ENCODE measurements at regions not wholly inside any gene's neighbourhood (a gene's known extent, or its start where the extent isn't known, plus 50 kb on each side); places are given as distances from the start of the nearest gene placed in this dataset.

DNA sequence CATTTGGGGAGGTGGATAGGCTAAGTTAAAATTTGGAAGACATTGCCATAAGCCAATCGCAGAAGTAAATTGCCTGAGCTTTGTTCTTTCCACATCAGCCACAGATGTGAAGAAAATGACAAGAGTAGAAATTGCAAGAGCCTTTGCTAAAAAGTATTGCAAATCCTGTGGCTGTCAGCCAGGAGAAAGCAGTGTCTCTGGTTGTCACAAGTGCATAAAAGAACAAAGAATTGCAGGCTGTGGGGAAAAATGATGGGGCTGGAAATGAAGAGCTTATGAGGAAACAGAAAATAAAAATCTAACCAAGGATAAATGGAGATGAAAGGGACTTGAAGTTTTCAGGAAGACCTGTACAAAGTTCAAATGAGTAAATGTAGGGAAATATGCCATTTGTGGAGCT lies 344.8 kb downstream of the CSNK1G3 start:
- no peak for DNase-seq

DNA sequence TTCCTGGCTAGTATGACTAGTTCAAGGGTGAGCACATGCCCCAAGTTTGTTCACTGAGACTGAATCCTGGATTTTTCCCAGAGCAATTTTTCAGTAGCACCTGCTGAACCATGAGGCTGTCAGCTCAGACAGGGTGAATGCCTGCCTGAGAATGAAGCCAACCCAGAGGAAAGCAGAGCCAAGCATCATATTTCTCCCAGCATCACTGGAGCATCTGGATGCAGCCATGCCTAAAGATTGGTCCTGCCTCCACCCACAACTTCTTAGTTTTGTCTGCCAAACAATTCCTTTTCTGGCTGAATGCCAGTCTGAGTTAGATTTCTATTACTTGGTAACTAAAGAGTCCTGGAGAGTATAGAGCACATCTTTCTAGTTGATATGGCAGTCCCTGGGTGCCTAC lies 343.6 kb downstream of the CSNK1G3 start:
- DNase-seq = peak in 1 of 3 experiments; percentile 66

DNA sequence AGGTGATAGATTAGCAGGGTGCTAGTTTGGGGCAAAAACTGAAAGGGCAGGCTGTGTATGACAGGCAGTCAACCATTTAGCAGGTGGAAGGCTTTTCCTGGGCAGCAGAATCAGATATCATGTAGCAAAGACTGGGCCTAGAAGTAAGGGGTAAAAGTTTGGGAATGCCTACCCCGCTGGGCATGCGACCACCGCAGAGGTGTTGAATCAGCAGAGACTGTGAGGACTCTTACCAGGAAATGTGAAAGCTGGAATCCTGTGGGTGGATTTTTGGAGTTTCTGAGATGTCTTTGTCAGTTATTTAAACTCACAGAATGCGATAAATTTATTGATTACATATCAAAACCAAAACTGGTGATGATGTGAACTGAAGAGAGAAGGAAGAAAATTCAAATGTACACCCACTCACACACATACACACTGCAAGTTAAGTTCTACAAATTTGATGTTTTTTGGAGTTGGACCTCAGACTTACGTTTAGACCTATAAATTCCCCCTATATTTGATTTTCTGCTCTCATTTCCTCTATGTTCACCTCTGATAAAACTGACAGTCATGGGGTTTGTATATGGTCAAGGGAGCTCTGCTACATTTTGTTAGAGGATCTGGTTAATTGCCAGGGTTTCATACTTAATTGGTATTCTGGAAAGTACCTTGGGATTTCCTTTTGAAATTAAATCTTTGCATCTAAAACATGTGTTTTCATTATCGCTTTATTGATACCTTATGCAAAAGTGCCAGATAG lies 333.6 kb downstream of the CSNK1G3 start:
- DNase-seq = no peak

DNA sequence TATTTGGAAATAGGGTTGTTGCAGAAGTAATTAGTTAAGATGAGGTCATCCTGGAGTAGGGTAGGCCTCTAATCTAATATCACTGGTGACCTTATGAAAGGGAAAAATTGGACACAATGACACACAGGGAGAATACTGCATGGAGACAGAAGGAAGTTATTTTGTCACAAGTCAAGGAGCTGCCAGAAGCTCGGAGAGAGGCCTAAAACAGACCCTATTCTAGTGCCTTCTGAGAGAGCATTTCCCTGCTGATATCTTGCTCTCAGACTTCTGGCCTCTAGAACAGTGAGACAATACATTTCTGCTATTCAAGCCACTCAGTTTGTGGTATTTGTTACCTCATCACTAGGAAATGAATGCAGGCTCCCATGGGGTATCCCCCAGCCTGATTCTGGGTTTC lies 332.9 kb downstream of the CSNK1G3 start:
- no peak for DNase-seq

DNA sequence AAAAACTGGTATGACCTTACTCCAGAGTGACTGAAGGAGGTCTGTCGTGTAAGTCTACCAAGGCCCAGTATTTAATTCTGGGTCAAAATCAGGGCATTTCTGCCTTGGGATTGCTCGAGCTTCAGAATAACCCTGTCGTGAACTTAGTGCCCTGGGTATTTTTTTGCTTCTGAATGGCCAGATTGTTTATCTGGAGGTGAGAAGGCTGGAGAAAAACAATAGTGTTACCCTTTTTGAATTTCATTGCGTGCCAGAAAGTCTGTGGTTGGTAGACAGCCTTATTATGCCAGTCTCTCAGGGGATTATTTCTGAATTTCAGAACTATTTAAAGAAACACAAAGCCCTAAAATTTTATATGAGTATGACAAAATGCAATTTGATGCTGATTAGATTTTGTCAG lies 323.4 kb downstream of the CSNK1G3 start:
- no peak for DNase-seq

- no peak for DNase-seq
Observed at GRCh38 chr5:123830575-123830974, 318.6 kb downstream of the CSNK1G3 start.

GRCh38 chr5:123827811-123828210 lies 315.8 kb downstream of the CSNK1G3 start:
- DNase-seq = no peak

DNA sequence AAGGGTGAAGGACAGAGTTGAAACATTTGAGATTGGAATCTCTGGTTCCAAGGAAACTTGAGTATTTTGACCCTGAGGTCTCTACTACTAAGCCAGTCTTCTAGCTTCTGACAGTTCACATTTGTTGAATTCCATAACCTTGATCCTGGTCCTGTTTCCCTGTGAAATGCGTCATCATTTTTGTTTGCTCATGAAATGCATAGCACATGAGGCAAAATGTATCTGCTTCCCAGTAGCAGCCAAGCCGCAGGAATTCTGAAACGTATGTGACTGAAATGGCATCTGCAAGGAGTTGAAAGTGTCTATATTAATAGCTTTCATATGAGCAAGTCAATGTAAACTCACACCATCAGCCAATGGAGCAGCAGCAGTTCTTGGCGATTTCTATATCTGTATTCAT lies 307.9 kb downstream of the CSNK1G3 start:
- DNase-seq = no peak

DNA sequence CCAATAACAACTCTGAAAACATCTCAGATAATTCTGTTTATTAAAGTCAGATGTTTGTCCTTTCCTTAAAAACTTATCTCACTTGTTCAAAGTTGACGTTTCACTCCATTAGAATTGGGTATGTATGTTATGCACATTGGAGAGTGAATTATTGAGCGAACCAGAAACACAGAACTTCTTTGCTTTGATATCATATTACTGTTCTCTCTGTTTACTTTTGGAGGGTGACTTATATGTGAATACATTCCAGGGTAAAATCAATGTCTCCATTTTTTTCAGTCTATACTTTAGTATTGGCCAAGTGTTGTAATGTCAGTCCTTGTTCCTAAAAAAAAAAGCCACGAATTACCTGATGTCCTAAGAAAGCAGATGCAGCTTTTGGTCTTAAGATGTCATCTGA lies 307.4 kb downstream of the CSNK1G3 start:
- no peak for DNase-seq

GRCh38 chr5:123817267-123817666 lies 305.3 kb downstream of the CSNK1G3 start:
- no peak for DNase-seq

GRCh38 chr5:123814801-123815470 lies 303.0 kb downstream of the CSNK1G3 start:
- DNase-seq = peak in 1 of 3 experiments; percentile 43

- peak; percentile 70 to 93 (median 75) for DNase-seq
Observed at GRCh38 chr5:123813937-123814624, 302.1 kb downstream of the CSNK1G3 start.

DNA sequence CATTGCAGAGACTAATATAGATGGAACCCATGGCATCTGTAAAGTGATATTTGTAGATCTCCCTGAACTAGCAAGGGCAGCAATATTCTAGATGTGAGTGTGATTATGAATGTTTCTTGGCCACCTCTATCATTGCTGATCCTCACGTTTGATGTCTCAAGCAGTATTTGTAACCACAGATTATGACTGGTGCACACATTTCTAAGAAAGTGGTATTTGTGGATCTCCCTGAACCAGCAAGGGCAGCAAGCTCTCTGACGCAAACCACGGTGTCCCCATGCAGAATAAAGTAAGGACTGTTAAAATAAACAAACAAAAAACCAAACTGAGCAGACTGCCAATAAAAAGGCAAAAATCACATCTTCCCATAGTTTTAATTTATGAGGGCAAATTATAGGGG lies 301.3 kb downstream of the CSNK1G3 start:
- peak in 1 of 3 experiments; percentile 30 for DNase-seq

DNA sequence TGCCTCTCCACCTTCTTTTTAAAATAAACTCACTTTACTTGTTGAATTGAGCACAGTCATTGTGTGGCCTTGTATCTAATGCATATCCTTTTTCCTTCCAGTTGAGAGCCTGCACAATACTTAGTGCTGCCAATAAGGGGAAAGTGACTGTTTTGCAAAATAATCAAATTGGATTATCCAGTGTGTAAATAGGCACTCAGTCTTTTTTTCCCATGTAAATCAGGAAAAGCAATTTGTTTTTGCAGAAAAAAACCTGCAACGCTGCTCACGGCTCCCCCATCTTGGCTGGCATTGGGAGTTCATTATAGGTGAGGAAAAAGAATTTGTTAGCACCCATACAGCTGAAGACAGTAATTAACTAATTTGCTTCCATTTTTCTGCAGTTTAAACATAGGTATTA lies 299.9 kb downstream of the CSNK1G3 start:
- no peak for DNase-seq

GRCh38 chr5:123810746-123811340 lies 298.9 kb downstream of the CSNK1G3 start:
- peak in 1 of 3 experiments; percentile 9 for DNase-seq

- peak; percentile 9 to 85 (median 53) for DNase-seq
Observed at GRCh38 chr5:123810253-123810652, 298.3 kb downstream of the CSNK1G3 start.

DNA sequence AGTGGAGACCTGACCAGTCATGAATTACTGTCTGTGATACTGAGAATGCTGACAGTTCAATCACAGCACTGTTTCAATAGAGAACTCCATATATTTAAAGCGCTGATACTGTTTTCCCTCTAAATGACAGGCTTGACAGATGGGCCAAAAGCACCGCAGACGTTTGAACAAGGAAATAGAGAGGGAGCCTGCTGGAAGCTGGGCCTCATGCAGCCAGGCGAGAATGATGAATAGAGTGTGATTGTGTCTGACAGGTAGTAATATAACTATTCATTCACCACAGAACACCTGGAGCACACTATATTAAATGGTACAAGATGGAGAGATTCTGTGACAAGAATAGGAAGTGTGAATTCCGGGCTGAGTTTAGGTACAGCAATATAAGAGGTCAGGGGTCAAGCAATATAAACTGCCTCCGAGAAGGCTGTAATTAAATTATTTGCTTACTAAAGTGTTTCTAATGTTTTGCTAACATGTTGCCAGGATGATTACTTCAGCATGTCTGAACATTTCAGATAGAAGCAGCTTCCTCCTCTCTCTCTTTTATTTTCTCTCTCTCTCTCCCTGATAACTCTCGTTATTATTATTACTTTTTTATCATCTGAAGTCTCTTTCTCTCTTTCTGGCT lies 297.7 kb downstream of the CSNK1G3 start:
- peak; percentile 67 to 96 (median 75) for DNase-seq

DNA sequence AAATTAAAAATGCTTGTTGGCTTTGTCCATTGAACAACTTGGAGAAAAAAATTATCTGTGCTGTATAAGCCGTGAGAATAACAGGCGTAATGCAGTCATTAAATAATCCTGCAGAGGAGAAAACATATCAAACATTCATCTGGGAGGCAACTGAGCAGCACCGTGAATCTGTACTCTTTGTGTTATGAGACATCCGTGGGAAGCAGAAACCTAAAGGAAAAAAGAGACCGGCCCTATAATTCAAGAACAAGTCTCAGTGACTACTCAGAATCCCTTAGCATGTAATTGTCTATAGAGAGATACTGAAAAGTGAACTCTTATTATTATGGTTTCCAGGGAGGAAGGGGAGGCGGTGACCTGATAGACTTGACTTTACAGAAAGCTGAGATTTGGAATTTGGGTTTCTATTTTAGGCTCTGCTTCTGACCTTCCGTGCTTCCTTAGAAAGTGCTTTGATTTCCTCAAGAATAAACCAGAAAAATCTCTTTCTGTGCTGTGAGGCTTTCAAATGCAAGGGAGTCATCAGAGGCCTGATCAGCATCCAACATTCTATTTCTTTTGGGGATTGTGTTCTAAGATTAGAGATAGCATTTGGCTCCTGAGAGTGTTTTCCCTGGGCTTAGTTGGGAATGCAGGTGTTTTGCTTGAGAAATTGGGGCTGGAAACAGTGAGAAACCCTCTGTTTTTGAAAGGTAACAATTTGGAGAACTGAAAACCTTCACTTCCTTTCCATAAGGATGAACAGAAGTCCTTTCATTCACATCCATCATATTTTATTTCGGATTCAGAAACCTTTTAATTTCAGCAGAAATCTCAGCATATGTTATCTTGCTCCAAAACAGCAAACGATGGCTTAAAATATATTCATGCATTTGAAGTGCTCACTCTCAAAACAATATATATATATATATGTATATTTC lies 296.7 kb downstream of the CSNK1G3 start:
- no peak for DNase-seq

- peak in 2 of 3 experiments; percentile 43 to 78 for DNase-seq
Observed at GRCh38 chr5:123807177-123807945, 295.4 kb downstream of the CSNK1G3 start.

DNA sequence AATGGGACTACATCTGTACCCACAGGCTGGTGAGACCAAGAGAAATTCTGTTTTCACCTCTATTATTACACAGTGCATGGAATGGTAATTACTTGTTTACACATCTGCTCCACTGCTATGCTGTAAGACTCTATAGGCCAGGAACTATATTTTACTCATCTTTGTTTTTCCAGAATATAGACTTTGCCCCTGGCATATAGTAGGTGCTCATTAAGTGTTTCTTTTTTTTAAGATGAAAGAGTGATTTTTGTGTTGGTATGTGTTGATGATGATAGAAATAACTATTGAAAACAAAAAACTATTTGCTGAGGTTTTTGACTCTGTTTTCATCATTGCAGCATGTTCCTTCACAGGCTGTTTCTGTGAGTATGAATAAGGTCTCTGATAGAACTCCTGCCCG lies 294.7 kb downstream of the CSNK1G3 start:
- peak in 1 of 3 experiments; percentile 22 for DNase-seq

DNA sequence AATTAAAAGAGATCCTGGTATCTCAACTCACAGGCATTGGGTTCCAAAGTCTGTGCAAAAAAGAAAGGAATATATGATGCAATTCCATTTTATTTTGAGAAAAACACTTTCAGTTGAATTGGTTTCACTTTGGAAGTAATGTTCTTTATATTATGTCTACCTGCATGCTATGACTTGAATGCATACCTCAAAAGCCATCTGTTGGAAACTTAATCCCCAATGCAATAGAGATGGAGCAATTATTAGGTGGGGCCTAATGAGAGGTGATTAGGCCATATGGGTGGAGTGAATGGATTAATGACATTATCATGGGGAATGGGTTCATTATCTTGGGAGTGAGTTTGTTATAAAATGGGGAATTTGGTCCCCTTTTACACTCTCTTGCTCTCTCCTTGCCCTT lies 293.3 kb downstream of the CSNK1G3 start:
- DNase-seq = no peak
